T-helper 2 cell (primary cell): ENCODE measurements at regions not wholly inside any gene's neighbourhood (a gene's known extent, or its start where the extent isn't known, plus 50 kb on each side); places are given as distances from the start of the nearest gene placed in this dataset.

Experiments
- DNase-seq, 5 experiments: peaks; one replicate each; pipeline versions ENCODE4 v3.0.0 to v3.0.0-alpha.2; 2012 to 2022

DNA sequence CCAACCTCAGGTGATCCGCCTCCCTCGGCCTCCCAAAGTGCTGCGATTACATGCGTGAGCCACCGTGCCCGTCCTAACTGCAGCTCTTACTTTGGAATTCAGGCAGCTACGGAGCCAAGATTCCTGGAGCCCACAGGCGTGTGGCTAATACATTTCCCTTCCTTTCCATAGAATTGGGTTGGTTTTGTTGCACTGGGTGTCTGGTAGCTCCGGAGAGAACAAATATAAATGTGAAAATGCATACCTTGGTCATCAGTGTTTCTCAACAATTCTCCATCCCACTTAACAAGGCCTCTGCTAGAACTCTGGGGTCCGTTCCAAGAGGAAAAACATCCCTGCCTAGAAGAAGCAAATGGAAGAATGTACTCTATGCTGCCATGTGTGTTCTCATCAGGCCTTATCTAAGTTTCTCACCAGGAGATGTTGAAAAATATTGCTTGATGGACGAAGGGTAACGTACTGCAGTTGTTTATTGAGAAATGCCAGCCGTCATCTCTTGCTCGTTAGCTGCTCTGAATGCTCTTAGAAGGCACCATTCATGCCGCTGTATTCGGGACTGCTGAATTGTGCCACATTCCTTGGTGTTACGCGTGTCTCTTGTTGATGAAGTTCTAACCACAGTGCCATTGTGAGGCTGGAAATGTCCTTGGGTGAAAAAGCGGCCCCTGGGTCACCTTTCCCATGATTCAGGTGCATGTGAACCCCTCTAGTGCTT lies 50.5 kb upstream of the CD99 start:
- DNase-seq, result no peak

DNA sequence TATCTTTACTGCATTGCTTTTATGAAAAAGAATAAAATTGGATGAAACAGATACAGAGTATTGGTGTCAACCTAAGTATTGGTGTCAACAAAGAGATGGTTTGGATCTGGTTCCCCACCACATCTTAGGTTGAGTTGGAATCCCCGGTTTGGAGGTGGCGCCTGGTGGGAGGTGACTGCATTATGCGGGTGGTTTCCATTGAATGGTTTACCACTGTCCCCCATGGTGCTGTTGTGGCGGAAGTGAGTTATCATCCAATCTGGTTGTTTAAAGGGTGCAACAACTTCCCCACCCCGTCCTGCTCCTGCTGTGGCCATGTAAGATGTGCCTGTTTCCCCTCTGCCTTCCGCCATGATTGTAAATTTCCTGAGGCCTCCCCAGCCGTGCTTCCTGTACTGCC lies 52.8 kb upstream of the CD99 start:
- peak in 2 of 5 experiments; percentile 32 to 41 for DNase-seq

DNA sequence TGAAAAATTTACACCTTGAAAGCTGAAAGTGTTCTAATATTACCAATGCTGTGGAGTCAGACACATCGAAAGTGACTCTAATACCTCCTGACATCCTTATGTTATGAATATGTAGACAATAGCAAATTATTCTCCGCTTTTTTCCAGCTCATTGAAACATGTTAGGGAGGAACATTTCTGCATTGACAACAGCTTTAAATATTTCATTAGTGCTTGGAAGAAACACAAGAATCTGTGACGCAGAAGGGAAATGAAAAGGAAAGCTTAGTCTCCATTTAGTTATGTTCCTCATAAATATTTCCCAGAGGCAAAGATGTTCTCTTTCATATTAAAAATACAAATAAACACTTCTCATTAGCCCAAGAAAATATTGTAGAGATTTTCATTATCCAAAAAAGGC lies 55.8 kb upstream of the CD99 start:
- DNase-seq, result no peak

DNA sequence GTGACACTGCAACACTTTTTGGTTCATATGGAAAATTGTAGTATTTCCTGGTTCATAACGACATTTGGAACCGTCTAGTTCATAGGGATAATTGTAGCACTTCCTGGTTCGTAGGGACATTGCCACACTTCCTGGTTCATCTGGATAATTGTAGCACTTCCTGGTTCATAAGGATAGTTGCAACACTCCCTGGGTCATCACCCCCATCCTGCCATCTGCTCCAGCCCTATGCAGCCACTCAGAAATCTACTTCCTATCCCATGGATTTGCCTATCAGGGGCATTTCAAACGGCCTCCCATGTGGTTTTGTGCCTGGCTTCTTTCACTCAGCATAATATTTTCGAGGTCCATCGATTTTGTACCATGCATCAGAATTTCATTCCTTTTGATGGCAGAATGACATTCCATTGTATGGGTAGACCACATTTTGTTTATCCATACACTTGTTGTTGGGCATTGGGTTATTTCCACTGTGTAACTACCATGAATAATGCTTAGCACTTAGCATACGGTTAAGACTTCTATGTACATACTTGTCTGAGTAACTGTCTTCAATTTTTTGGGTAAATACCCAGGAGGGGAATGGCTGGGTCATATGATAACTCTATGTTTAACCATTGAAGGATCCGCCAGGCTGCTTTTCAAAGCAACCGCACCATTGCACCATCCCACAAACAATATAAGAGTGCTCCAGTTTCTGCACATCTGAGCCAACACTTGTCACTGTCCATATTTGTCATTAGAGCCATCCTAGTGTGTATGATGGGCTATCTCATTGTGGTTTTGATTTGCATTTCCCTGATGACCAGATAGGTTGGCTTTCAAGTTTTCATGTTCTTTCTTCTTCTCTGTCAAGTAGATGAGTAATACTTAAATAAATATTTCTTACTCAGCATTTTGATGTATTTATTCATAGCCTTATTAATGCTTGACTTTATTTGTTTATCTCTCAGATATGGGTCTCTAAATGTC lies 58.3 kb upstream of the CD99 start:
- peak in 1 of 5 experiments; percentile 24 for DNase-seq

DNA sequence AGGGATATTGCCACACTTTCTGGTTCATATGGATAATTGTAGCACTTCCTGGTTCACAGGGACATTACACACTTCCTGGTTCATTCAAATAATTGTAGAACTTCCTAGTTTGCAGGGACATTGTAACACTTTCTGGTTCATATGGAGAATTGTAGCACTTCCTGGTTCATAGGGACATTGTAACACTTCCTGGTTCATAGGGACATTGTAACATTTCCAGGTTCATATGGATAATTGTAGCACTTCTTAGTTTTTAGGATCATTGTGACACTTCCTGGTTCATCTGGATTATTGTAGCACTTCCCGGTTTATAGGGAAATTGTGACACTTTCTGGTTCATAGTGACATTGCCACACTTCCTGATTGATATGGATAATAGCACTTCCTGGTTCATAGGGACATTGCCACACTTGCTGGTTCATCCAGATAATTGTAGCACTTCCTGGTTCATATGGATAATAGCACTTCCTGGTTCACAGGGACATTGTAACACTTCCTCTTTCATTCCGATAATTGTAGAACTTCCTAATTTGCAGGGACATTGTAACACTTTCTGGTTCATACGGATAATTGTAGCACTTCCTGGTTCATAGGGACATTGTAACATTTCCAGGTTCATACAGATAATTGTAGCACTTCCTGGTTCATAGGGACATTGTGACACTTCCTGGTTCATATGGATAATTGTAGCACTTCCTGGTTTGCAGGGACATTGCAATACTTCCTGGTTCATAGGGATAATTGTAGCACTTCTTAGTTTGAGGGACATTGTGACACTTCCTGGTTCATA lies 59.2 kb upstream of the CD99 start:
- DNase-seq, result no peak

DNA sequence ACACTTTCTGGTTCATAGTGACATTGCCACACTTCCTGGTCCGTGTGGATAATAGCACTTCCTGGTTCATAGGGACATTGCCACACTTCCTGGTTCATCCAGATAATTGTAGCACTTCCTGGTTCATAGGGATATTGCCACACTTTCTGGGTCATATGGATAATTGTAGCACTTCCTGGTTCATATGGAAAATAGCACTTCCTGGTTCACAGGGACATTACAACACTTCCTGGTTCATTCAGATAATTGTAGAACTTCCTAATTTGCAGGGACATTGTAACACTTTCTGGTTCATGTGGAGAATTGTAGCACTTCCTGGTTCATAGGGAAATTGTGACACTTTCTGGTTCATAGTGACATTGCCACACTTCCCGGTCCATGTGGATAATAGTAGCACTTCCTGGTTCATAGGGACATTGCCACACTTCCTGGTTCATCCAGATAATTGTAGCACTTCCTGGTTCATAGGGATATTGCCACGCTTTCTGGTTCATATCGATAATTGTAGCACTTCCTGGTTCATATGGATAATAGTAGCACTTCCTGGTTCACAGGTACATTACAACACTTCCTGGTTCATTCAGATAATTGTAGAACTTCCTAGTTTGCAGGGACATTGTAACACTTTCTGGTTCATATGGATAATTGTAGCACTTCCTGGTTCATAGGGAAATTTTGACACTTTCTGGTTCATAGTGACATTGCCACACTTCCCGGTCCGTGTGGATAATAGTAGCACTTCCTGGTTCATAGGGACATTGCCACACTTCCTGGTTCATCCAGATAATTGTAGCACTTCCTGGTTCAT lies 60.0 kb upstream of the CD99 start:
- peak in 3 of 5 experiments; percentile 28 to 84 (median 80) for DNase-seq

DNA sequence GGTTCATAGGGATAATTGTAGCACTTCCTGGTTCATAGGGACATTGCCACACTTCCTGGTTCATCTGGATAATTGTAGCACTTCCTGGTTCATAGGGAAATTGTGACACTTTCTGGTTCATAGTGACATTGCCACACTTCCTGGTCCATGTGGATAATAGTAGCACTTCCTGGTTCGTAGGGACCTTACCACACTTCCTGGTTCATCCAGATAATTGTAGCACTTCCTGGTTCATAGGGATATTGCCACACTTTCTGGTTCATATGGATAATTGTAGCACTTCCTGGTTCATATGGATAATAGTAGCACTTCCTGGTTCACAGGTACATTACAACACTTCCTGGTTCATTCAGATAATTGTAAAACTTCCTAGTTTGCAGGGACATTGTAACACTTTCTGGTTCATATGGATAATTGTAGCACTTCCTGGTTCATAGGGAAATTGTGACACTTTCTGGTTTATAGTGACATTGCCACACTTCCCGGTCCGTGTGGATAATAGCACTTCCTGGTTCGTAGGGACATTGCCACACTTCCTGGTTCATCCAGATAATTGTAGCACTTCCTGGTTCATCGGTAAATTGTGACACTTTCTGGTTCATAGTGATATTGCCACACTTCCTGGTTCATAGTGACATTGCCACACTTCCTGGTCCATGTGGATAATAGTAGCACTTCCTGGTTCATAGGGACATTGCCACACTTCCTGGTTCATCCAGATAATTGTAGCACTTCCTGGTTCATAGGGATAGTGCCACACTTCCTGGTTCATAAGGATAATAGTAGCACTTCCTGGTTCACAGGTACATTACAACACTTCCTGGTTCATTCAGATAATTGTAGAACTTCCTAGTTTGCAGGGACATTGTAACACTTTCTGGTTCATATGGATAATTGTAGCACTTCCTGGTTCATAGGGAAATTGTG lies 60.8 kb upstream of the CD99 start:
- DNase-seq, result peak in 3 of 5 experiments; percentile 49 to 91 (median 82)

DNA sequence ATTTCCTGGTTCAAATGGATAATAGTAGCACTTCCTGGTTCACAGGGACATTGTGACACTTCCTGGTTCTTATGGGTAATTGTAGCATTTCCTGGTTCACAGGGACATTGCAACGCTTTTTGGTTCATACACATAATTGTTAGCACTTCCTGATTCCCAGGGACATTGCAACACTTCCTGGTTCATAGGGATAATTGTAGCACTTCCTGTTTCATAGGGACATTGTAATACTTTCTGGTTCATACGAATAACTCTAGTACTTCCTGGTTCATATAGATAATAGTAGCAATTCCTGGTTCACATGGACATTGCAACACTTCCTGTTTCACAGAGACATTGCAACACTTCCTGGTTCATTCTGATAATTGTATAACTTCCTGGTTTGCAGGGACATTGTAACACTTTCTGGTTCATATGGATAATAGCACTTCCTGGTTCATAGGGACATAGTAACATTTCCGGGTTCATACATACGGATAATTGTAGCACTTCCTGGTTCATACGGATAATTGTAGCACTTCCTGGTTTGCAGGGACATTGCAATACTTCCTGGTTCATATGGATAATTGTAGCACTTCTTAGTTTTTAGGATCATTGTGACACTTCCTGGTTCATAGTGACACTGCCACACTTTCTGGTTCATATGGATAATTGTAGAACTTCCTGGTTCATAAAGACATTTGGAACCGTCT lies 61.6 kb upstream of the CD99 start:
- peak in 2 of 5 experiments; percentile 69 to 85 for DNase-seq

DNA sequence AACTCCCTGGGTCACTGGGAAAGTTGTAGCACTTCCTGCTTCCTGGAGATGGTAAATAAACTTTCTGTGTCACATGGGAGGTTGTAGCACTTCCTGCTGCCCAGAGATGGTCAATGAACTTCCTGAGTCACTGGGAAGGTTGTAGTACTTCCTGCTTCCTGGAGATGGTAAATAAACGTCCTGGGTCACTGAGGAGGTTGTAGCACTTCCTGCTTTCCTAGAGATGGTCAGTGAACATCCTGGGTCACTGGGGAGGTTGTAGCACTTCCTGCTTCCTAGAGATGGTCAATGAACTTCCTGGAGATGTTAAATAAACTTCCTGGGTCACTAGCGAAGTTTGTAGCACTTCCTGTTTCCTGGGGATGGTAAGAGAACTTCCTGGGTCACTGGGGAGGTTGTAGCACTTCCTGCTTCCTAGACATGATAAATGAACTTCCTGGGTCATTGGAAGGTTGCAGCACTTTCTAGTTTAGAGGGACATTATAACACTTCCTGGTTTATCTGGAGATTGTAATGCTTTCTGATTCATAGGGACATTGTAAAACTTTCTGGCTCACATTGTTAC lies 62.3 kb upstream of the CD99 start:
- DNase-seq, result peak in 2 of 5 experiments; percentile 45 to 69

DNA sequence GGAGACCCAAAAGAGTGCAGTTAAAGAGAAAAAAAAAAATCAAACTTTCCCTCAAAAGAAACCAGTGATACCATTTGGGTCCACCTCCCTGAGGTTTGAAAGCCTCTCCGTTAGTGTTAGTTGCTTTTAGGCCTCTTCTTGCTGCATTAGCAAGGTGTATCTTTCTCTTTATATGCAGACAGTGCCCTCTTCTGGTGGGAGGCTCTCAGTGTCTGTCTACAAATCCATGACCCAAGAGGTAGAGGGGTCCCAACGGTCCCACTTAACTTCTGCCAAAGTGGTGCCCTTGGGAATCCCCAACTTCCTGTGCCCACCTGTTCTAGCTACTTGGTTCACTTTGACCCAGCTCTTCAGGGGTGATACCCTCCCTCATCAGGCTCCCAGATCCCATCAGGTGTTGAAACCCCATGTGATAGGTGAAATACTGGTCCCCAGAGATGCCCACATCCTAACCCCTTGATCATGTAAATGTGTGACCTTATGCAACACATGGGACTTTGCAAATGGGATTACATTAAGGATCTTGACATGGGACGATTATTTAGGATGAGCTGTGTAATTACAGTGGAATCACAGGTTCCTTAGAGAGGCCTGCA lies 63.7 kb upstream of the CD99 start:
- DNase-seq, result peak in 2 of 5 experiments; percentile 18 to 68

DNA sequence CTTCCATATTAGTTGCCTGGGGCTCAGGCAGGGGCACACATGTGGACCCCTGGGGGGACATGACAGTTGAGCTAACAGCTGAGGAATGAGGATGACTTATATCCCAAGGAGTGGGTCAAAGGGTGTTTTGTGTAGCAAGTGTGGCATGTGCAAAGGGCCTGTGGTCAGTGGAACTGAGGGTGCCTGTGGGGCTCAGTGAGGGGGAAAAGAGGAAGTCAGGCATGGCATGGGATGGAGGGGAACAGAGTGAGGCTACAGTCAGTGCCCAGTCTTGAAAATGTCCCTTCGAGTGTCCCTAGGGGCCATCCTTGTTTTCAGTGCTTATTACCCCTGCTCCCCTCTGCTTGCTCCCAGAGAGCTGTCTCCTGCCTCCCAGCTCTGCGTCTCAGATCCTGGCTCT lies 64.3 kb upstream of the CD99 start:
- DNase-seq, result no peak

DNA sequence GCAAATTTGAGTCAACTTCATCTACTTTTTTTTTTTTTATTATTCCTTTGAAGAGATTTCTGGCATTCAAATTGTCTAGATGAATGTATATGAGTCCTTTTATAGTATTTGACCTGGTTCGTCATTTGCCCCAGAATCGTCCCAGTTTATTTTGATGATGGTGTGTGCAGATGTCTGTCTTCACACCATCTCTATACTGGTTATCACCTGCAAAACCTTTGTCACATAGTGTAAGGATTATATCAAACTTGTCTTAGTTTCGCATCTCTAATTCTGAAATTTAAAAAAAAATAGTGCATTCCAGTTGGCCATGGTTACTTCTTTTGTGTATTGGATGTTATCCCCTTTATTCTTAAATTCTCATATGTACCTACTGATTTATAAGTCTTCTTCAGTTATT lies 70.5 kb upstream of the CD99 start:
- peak in 1 of 5 experiments; percentile 15 for DNase-seq

DNA sequence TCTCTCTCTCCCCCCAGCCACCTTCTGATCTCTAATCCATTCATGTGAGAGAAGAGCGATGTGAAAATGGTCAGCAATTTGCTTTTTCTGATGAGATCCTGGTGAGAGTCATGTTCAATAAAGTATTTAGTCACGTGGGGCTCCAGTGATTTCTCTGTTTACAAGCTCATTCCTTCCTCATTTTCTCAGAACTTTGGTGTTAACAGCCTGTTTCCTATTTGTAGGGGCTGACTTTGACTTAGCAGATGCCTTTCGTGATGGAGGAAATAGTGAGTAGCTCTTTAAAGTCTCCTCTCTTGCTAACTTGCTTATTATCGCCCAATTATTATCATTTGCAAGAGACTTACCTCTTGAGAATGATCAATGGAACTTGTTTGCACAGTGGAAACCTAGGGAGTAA lies 72.6 kb upstream of the CD99 start:
- no peak for DNase-seq

DNA sequence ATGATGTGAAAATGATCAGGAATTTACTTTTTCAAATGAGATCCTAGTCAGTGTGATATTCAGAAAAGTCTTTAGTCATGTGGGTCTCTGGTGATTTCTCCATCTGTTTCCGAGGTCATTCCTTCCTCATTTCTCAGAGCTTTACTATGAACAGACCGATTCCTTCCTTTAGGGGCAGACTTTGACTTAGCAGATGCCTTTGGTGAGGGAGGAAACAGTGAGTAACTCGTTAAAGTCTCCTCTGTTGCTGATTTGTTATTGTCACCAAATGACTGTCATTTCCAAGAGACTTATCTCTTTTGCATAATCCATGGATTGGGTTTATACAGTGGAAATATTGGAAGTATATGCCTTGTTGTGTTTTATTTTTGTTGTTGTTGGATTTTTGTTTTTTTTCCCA lies 76.2 kb upstream of the CD99 start:
- no peak for DNase-seq

DNA sequence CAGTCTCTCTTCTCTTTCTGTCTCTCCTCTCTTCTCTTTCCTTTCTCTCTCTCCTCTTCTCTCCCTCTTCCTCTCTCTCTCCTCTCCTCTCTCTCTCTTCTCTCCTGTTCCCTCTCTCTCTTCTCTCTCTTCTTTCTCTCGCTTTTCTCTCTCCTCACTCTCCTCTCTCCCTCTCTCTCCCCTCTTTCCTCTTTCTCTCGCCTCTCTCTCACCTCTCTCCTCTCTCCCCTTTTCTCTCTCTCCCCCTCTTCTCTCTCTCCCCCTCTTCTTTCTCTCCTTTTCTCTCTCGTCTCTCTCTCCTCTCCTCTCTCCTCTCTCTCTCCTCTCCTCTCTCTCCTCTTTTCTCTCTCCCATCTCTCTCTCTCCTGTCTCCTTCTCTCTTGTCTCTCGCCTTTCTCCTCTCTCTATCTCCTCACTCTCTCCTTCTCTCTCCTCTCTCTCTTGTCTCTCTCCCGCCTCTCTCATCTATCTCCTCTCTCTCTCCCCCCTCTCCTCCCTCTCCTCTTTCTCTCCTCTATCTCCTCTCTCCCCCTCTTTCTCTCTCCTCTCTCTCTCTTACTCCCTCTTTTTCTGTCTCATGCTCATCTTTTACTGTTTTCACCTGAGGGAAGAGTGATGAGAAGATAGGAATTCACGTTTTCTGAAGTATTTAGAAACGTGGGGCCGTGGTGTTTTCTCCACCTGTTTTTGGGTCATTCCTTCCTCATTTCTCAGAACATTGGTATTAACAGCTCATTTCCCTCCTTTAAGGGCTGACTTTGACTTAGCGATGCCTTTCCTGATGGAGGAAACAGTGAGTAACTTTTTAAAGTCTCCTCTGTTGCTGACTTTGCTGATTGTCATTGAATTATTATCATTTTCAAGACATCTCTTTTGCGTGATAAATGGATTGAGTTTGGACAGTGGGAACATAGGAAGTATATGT lies 80.6 kb upstream of the CD99 start:
- DNase-seq, result no peak

DNA sequence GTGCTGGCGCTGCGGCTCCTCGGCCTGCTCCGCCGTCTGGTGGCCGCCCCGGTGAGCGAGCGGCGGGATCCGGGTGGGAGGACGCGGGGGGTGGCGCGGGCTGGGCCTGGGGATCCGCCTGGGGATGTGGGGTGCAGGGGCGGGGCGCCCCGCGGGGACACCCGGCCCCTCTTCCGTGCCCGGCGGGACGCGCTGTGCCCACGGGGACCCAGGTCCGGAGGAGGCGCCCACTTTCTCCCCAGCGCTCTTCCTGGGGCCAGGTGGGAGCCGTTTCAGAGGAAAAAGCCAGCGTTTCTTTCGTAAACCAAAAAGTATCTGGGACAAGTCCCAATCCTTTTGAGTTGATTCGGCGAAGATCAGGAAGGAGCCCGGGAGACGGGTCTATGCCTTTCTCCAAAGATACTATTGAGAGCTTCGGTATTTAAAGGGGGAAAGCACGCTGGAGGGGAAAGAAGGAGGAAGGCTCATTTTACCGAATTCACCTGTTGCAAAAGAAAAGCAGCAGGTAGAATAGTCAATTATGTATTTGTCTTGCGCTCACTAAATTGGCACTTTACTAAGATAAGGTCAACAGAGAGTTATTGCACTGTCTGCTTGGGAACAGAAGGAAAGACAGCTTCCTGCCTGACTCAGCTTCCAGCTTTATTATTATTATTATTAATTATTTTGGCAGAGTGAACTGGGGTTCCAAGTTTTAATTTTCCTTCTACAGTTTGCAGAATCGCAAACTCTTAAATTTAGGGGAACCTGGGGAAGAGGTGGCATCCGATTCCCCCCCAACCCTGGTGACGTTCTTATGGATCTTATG lies 81.5 kb upstream of the CD99 start:
- DNase-seq, result no peak

DNA sequence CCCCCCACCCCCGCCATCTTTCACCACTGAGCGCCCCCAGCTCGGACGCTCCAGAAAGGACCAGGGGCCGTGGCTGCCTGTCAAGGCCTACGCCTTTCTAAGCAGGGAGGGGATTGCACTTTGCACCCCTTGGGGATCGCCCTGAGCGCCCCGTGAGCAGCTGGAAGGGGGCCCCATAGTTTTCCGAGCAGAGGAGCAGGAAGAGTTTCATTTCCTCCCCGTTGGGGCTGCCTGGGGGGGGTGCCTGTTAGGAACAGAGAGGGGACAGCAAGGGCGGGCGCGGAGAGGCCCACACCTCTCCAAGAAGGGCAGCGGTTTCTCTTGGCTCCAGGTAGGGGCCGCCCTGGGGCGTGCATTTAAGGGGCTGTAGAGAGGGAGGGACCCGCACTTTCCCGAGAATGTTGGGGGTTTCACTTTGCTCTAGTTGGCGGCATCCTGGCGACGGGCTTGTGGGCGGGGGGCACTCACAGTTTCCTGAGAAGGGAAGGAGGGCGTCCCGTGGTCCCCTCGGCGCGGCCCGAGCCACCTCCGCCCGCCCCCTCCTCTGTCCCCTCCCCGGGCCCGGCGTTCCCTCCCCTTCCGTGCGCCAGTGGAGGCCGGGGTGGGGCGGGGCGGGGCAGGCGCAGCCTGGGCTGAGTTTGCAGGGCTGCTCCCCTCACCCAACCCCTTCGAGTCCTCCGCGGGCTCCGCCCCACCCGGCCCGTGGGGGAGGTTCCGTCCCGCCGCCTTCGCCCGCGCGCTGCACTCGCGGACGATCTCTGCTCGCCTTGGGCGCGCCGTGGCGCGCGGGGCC lies 82.3 kb upstream of the CD99 start:
- DNase-seq, result peak; percentile 66 to 93 (median 81)
